GM12865 (cell line): ENCODE measurements at regions not wholly inside any gene's neighbourhood (a gene's known extent, or its start where the extent isn't known, plus 50 kb on each side); places are given as distances from the start of the nearest gene placed in this dataset.

Experiments
- DNase-seq: peaks from one replicate; pipeline ENCODE4 v3.0.0; 2010; ENCODE audit warnings: low read depth
- H3K4me3 ChIP-seq: 2 replicates; pipeline ENCODE4 v1.5.1; 2011; ENCODE audit warnings: mild to moderate bottlenecking, low read depth, low read length, control low read depth
- TF ChIP-seq, protein P1 (sequence below): IDR thresholded peaks from 2 replicates; pipeline ENCODE4 v1.5.1; 2011; ENCODE audit warnings: low read length, control low read depth, low read depth, inconsistent platforms; ENCODE audit not compliant: insufficient read depth; ENCODE audit errors: missing control alignments

DNA sequence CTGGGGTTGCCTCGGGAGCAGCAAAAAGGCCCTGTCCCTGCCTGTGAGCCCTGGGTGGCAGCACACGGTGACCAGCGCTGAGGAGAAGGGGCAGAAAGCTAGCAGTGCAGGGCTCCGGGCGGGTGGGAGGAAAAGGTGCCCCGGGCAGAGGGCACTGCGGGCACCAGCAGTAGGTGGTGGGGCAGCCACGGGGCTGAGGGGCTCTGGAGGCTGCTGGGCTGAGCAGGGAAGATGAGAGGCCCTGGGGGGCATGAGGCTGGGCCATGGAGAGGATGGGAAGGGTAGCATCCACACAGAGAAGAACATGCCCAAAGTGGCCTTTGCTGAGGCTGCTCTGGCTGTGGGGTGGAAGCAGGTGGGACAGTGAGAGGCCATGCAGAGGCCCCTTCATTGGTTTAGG is 67.5 kb upstream of the NKX1-1 start:
- DNase-seq = no peak
- H3K4me3 ChIP-seq = no peak overlapping the region
- TF ChIP-seq, protein P1, sequence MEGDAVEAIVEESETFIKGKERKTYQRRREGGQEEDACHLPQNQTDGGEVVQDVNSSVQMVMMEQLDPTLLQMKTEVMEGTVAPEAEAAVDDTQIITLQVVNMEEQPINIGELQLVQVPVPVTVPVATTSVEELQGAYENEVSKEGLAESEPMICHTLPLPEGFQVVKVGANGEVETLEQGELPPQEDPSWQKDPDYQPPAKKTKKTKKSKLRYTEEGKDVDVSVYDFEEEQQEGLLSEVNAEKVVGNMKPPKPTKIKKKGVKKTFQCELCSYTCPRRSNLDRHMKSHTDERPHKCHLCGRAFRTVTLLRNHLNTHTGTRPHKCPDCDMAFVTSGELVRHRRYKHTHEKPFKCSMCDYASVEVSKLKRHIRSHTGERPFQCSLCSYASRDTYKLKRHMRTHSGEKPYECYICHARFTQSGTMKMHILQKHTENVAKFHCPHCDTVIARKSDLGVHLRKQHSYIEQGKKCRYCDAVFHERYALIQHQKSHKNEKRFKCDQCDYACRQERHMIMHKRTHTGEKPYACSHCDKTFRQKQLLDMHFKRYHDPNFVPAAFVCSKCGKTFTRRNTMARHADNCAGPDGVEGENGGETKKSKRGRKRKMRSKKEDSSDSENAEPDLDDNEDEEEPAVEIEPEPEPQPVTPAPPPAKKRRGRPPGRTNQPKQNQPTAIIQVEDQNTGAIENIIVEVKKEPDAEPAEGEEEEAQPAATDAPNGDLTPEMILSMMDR = no peak

- TF ChIP-seq, protein P1 = no peak
- no peak overlapping the region for H3K4me3 ChIP-seq
- DNase-seq = no peak
Measured at GRCh38 chr4:1472911-1473518, 66.8 kb upstream of the NKX1-1 start.

- TF ChIP-seq, protein P1 = no peak
- no peak overlapping the region for H3K4me3 ChIP-seq
- DNase-seq = no peak
Measured at GRCh38 chr4:1472148-1472797, 66.0 kb upstream of the NKX1-1 start.

DNA sequence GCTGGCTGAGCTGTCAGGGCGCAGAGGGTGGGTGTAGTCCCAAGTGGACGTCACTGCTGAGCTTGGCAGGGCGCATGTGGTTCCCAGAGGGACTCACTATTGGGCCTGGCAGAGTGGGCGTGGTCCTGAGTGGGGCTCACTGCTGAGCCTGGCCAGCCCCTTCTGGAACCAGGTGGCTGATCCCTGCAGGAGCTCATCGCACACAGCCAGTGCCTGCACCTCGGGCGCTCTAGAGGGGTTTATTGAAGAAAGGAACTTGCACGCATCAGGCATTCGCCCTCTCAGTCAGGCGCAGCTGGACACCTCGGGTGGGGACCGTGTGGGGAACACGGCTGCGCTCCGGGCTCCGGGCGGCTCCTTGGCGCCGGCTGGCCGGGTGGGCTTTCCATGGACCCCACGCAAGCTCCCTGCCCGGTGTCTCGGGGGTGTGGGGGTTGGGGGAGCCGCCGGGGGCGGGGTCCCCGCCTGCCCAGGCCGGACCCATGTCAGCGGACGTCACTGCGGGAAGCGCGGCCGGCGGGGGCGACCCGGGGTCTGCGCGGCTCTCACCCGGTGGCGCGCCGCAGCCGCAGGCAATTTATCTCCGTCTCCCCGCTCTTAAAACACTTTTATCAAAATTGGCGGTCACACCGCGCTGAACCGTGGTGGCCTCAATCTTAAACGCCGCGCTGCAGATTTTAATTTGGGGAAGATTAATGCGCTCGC is 65.4 kb upstream of the NKX1-1 start:
- no peak for DNase-seq
- TF ChIP-seq, protein P1 = no peak
- no peak overlapping the region for H3K4me3 ChIP-seq

- H3K4me3 ChIP-seq = no peak overlapping the region
- TF ChIP-seq, protein P1 = no peak
- DNase-seq = no peak
Measured at GRCh38 chr4:1470816-1471442, 64.7 kb upstream of the NKX1-1 start.

- DNase-seq = no peak
- TF ChIP-seq, protein P1 = no peak
- no peak overlapping the region for H3K4me3 ChIP-seq
Measured at GRCh38 chr4:1470393-1470670, 64.1 kb upstream of the NKX1-1 start.
